AG09309 (cell line): ENCODE measurements at regions not wholly inside any gene's neighbourhood (a gene's known extent, or its start where the extent isn't known, plus 50 kb on each side); places are given as distances from the start of the nearest gene placed in this dataset.

Experiments used
- DNase-seq: peaks from one replicate; pipeline ENCODE4 v3.0.0-alpha.2; 2010; ENCODE audit warnings: low read depth
- H3K4me3 ChIP-seq: 2 replicates; pipeline ENCODE4 v1.5.1; 2011; ENCODE audit warnings: mild to moderate bottlenecking, low read depth, low read length, moderate library complexity; ENCODE audit not compliant: control insufficient read depth
- TF ChIP-seq, protein P1 (sequence below): IDR thresholded peaks from 2 replicates; pipeline ENCODE4 v1.5.1; 2011; ENCODE audit warnings: mild to moderate bottlenecking, low read depth, low read length, inconsistent platforms; ENCODE audit not compliant: insufficient read depth, control insufficient read depth; ENCODE audit errors: missing control alignments

DNA sequence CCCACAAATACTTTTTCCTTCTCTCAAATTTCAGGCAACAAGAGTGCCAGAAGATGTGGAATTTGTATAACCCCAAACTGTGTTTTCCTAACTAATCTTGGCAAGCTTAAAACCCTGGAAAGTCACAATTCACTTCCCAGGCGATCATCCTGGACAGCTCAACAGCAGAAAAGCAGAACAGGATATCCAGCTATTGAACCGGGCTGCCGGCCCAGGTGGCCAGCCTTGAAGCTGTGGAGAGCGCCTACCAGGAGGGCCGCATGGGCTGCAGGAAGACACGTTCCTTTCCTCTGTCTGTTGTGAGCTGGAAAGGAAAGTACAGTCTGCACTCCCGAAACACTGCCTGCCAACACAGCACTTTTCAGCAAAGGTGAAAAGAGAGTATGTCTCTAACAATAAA is 719.7 kb upstream of the MARCKS start:
- H3K4me3 ChIP-seq = no peak overlapping the region
- TF ChIP-seq, protein P1, sequence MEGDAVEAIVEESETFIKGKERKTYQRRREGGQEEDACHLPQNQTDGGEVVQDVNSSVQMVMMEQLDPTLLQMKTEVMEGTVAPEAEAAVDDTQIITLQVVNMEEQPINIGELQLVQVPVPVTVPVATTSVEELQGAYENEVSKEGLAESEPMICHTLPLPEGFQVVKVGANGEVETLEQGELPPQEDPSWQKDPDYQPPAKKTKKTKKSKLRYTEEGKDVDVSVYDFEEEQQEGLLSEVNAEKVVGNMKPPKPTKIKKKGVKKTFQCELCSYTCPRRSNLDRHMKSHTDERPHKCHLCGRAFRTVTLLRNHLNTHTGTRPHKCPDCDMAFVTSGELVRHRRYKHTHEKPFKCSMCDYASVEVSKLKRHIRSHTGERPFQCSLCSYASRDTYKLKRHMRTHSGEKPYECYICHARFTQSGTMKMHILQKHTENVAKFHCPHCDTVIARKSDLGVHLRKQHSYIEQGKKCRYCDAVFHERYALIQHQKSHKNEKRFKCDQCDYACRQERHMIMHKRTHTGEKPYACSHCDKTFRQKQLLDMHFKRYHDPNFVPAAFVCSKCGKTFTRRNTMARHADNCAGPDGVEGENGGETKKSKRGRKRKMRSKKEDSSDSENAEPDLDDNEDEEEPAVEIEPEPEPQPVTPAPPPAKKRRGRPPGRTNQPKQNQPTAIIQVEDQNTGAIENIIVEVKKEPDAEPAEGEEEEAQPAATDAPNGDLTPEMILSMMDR = no peak
- no peak for DNase-seq

DNA sequence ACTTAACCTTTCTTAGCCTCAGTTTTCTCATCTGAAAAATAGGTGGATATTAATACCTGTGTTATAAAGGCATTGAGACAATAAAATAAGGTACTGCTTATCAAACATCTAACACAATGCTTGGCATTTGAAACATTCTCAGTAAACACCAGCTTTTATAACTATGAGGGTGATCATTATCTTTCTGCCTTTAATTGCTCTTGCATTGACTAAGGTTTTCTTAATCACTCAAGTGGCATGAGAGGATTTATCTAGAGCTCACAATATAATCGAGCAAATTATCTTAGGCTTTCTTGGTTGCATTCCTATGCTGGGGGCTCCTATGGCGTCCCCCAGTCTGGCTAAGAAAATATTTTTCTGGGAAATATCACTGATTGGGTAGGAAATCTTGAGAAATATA is 716.4 kb upstream of the MARCKS start:
- DNase-seq = no peak
- H3K4me3 ChIP-seq = no peak overlapping the region
- TF ChIP-seq, protein P1 = no peak

DNA sequence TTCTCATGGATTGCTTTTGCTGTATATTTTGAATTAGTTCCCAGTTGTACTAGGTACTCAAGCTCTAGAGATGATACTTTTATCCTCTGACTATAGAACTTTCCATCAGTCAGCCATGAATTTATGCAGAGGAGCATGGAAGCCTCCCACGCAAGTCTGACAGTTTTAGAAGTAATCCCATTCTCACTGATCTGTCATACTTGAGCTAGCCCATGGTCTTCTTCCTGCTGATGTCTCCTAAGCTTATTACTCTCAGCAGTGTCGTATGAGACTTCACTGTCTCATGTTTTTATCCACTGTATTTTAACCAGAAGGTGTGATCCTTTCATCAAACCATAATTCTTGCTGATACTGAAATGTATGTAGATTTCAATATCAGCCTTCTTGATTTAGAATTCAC is 715.2 kb upstream of the MARCKS start:
- TF ChIP-seq, protein P1 = no peak
- H3K4me3 ChIP-seq = no peak overlapping the region
- no peak for DNase-seq

DNA sequence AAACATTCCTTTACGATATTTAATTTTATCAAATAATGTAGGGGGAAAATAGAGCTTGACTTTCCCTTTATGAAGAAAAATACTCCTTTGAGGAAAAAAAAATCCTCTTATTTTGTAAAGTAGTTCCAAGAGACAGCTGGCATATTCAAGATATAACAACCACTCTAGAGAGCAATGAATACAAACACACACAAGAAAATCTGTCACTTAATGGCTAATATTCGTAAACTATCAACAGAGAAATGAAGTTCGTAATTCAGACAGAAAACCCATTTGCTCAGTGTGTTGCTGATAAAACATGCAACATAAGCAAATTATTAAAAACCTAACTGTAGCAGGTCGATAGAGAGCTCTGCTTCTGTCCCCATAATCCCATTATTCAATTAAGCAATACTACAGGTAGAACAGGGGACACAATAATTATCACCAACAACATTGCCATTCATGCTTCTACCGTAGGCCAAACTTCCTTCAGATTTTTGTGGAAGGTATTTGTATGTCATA is 714.4 kb upstream of the MARCKS start:
- TF ChIP-seq, protein P1 = no peak
- H3K4me3 ChIP-seq = no peak overlapping the region
- DNase-seq = no peak

DNA sequence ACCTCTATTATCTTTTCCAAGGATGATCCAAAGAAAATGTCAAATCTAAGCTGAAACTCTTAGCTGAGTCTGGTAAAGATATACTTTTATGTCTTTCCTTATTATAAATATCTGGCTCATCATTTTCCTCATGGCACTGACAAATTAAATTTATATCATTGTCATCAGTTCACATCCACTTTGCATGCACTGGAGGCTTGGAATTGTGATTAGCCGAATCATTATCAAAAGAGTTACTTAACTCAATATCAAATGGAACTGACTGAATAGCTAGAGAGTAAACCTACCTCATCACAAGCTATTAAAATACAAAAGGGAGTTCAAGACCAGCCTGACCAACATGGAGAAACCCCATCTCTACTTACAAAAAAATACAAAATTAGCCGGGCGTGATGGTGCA is 713.9 kb upstream of the MARCKS start:
- no peak overlapping the region for H3K4me3 ChIP-seq
- TF ChIP-seq, protein P1 = no peak
- DNase-seq = no peak

DNA sequence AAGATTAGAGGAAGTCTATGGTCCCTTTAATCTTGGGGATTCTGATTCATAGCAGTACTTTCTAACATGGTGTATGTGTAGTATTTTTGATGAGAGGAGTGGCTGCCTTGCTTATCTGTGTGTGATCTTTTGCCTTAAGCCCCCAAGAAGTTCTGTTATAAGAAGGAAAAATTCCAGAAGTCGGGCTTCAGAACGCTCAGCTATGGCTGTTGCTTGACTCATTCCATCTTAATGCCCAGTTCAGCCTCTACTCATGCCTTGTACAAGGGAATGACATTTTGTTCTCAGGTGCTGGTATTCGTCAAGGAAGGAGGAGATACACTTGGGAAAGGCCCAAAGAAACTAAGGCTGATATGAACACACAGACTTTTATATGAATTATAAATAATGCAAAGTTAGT is 713.0 kb upstream of the MARCKS start:
- TF ChIP-seq, protein P1 = no peak
- no peak overlapping the region for H3K4me3 ChIP-seq
- no peak for DNase-seq

DNA sequence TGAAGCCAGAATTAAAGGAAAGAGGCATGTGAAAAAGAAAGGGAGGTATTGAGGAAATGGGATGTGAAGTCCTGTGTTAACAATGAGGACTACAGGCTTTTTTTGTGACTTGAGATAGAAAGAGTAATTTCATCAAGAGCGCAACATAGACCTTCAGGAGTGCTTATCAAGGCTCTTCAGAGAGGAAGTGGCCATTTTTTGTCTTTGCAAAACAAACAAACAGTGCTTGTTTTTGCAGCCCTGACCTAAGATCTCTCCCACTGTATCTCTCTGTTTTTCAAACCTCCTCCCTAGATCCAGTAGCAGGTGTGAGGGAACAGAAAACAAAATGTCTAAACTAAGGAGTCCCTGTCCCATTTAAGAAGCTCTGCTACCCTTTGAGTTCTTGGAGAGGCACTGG is 710.3 kb upstream of the MARCKS start:
- no peak for DNase-seq
- TF ChIP-seq, protein P1 = no peak
- H3K4me3 ChIP-seq = no peak overlapping the region
